ENCODE measurements at regions not wholly inside any gene's neighbourhood (a gene's known extent, or its start where the extent isn't known, plus 50 kb on each side); places are given as distances from the start of the nearest gene placed in this dataset.

- TF ChIP-seq POLR2A (IDR thresholded peaks at IDR 0.05) (no peak), CTCF (IDR thresholded peaks at IDR 0.05) (no peak)
Measured at GRCh38 chr14:24741871-24742270, 107.9 kb upstream of the GZMB start.

Measured in uterus (tissue), 2 donors.